CD14-positive monocyte (primary cell): ENCODE measurements at regions not wholly inside any gene's neighbourhood (a gene's known extent, or its start where the extent isn't known, plus 50 kb on each side); places are given as distances from the start of the nearest gene placed in this dataset.

Source experiments
- DNase-seq, 3 donors: peaks; one replicate each; pipeline ENCODE4 v3.0.0-alpha.2; 2011 to 2022
- H2AFZ ChIP-seq: 2 replicates; pipeline ENCODE4 v1.6.0; 2012; ENCODE audit warnings: mild to moderate bottlenecking, low read depth, low read length, inconsistent platforms; ENCODE audit not compliant: insufficient read depth, poor library complexity, severe bottlenecking
- H3K27ac ChIP-seq, 2 donors: 1 replicate in 1 of 2; 2 replicates in 1 of 2; pipeline ENCODE4 v1.5.1; 2012 to 2013; ENCODE audit warnings: low read length in 2 of 2, control low read depth in 1 of 2, inconsistent platforms in 1 of 2, low read depth in 1 of 2, mild to moderate bottlenecking in 1 of 2
- H3K27me3 ChIP-seq, 2 donors: one replicate each; pipeline versions ENCODE4 v1.6.0 to v1.6.1; 2011 to 2013; ENCODE audit warnings: low read length in 2 of 2; ENCODE audit not compliant: control insufficient read depth in 2 of 2, insufficient read depth in 2 of 2
- H3K36me3 ChIP-seq, 2 donors: replicated peaks in 1 of 2; 1 replicate in 1 of 2; 2 replicates in 1 of 2; pipeline versions ENCODE4 v1.5.1 to v1.6.1; 2012 to 2013; ENCODE audit warnings: low read length in 2 of 2, control low read depth in 1 of 2, inconsistent platforms in 1 of 2, mild to moderate bottlenecking in 1 of 2; ENCODE audit not compliant: insufficient read depth in 2 of 2, control insufficient read depth in 1 of 2
- H3K4me1 ChIP-seq, 2 donors: 1 replicate in 1 of 2; 2 replicates in 1 of 2; pipeline versions ENCODE4 v1.5.1 to v1.6.1; 2012 to 2013; ENCODE audit warnings: low read length in 2 of 2, control low read depth in 1 of 2, inconsistent platforms in 1 of 2, mild to moderate bottlenecking in 1 of 2, moderate library complexity in 1 of 2; ENCODE audit not compliant: insufficient read depth in 2 of 2, control insufficient read depth in 1 of 2
- H3K4me2 ChIP-seq: replicated peaks from 2 replicates; pipeline ENCODE3; 2012; ENCODE audit warnings: low read length, moderate library complexity, mild to moderate bottlenecking; ENCODE audit not compliant: poor library complexity, severe bottlenecking; ENCODE audit errors: extremely low read depth
- H3K4me3 ChIP-seq, 3 experiments: fragments of 200-600 bp in 1 of 3; sonication (generic) in 1 of 3; replicated peaks in 1 of 3; 1 replicate in 2 of 3; 2 replicates in 1 of 3; pipeline ENCODE4 v1.5.1; 2011 to 2013; ENCODE audit warnings: low read length in 3 of 3, mild to moderate bottlenecking in 3 of 3, control low read depth in 2 of 3, low read depth in 2 of 3, inconsistent platforms in 1 of 3, moderate library complexity in 1 of 3
- H3K79me2 ChIP-seq: 2 replicates; pipeline ENCODE4 v1.6.0; 2012; ENCODE audit warnings: mild to moderate bottlenecking, control low read depth, inconsistent platforms, low read length, moderate library complexity; ENCODE audit not compliant: insufficient read depth
- H3K9ac ChIP-seq: 2 replicates; pipeline ENCODE4 v1.6.0; 2017; ENCODE audit warnings: low read length, mild to moderate bottlenecking; ENCODE audit not compliant: insufficient read depth, poor library complexity, severe bottlenecking
- H3K9me3 ChIP-seq, 2 donors: replicated peaks in 1 of 2; 1 replicate in 1 of 2; 2 replicates in 1 of 2; pipeline versions ENCODE4 v1.5.1 to v1.6.1; 2012 to 2013; ENCODE audit warnings: low read length in 2 of 2, control low read depth in 1 of 2; ENCODE audit not compliant: control insufficient read depth in 1 of 2, insufficient read depth in 1 of 2
- H4K20me1 ChIP-seq: 2 replicates; pipeline ENCODE4 v1.6.0; 2012; ENCODE audit warnings: mild to moderate bottlenecking, low read length, control low read depth, moderate library complexity; ENCODE audit not compliant: insufficient read depth
- H3K27ac Mint-ChIP-seq, 7 donors: one replicate each; pipeline ENCODE4 v1.8.0; 2020; ENCODE audit warnings: mild to moderate bottlenecking in 7 of 7, mixed read lengths in 7 of 7, moderate library complexity in 6 of 7, inconsistent platforms in 2 of 7
- H3K27me3 Mint-ChIP-seq, 3 donors: one replicate each; pipeline ENCODE4 v1.8.0; 2021 to 2022; ENCODE audit warnings: low read depth in 3 of 3, mild to moderate bottlenecking in 3 of 3, mixed read lengths in 3 of 3, moderate library complexity in 3 of 3, inconsistent platforms in 1 of 3
- H3K36me3 Mint-ChIP-seq, 2 donors: one replicate each; pipeline ENCODE4 v1.8.0; 2020; ENCODE audit warnings: mixed read lengths in 2 of 2, inconsistent platforms in 1 of 2, mild to moderate bottlenecking in 1 of 2
- H3K4me1 Mint-ChIP-seq: one replicate; pipeline ENCODE4 v1.8.0; 2020; ENCODE audit warnings: mild to moderate bottlenecking, mixed read lengths
- H3K4me3 Mint-ChIP-seq, 2 donors: one replicate each; pipeline ENCODE4 v1.8.0; 2020; ENCODE audit warnings: mild to moderate bottlenecking in 2 of 2, mixed read lengths in 2 of 2, moderate library complexity in 1 of 2
- H3K9me3 Mint-ChIP-seq, 7 donors: one replicate each; pipeline ENCODE4 v1.8.0; 2020 to 2022; ENCODE audit warnings: mixed read lengths in 7 of 7, mild to moderate bottlenecking in 6 of 7, moderate library complexity in 6 of 7, inconsistent platforms in 2 of 7
- CTCF ChIP-seq: fragments of 200-600 bp; IDR thresholded peaks from one replicate; pipeline ENCODE4 v1.8.0; 2022; ENCODE audit warnings: antibody characterized with exemption, mild to moderate bottlenecking
- WGBS: methylation state at CpG from one replicate; pipeline ENCODE4 v1.1.5; 2013; ENCODE audit warnings: missing lambda C conversion rate; ENCODE audit not compliant: insufficient coverage; 5-methylcytosine and 5-hydroxymethylcytosine counted together
- intact Hi-C, 2 donors: fragments of 100-400 bp; cut with micrococcal nuclease; formaldehyde crosslinking; loops; one replicate each; pipeline versions ENCODE4 v1.15.0 to v1.15.1; 2023

- no peaks in the 10 kb centered on the region for H3K79me2 ChIP-seq
- Mint-ChIP-seq H3K4me3 (no peak overlapping the region), H3K36me3 (no peaks in the 10 kb centered on the region), H3K27ac (no peak overlapping the region), H3K27me3 (peaks cover 3 to 8% (median 6%) of the 10 kb centered on the region in 3 donors), H3K9me3 (peaks cover 0 to 7% (median 0%) of the 10 kb centered on the region in 7 donors), H3K4me1 (no peaks in the 10 kb centered on the region)
- no peak overlapping the region for H2AFZ ChIP-seq
- WGBS: no CpG with 5 or more reads among the region's 3 CpGs
- peaks cover 3 to 10% of the 10 kb centered on the region in 2 donors for H3K27me3 ChIP-seq
- no peak for DNase-seq
- no peaks in the 10 kb centered on the region for H3K36me3 ChIP-seq
- no peak overlapping the region for H3K4me2 ChIP-seq
- H3K27ac ChIP-seq: no peak overlapping the region
- no peaks in the 10 kb centered on the region for H4K20me1 ChIP-seq
- no peak overlapping the region for H3K4me3 ChIP-seq
- intact Hi-C loops: no loop called here
- H3K4me1 ChIP-seq: no peaks in the 10 kb centered on the region
- no peak overlapping the region for H3K9ac ChIP-seq
- TF ChIP-seq CTCF: no peak
- H3K9me3 ChIP-seq: no peaks in the 10 kb centered on the region
These were observed 569.3 kb downstream of the MIAT start for GRCh38 chr22:27226666-27227065.

GRCh38 chr22:27228771-27229170, 571.4 kb downstream of the MIAT start:
- WGBS: no CpG with 5 or more reads among the region's 2 CpGs
- no peak overlapping the region for H3K4me3 Mint-ChIP-seq
- no peaks in the 10 kb centered on the region for H3K36me3 Mint-ChIP-seq
- Histone ChIP-seq H3K36me3 (no peaks in the 10 kb centered on the region), H3K4me2 (no peak overlapping the region), H3K27me3 (peaks cover 3 to 13% of the 10 kb centered on the region in 2 donors), H3K4me1 (no peaks in the 10 kb centered on the region), H3K4me3 (no peak overlapping the region), H3K27ac (no peak overlapping the region), H4K20me1 (no peaks in the 10 kb centered on the region), H3K9me3 (no peaks in the 10 kb centered on the region), H3K9ac (no peak overlapping the region), H3K79me2 (no peaks in the 10 kb centered on the region), H2AFZ (no peak overlapping the region)
- TF ChIP-seq CTCF: no peak
- DNase-seq: no peak
- intact Hi-C loops: no loop called here
- H3K4me1 Mint-ChIP-seq: no peaks in the 10 kb centered on the region
- peaks cover 3 to 18% (median 8%) of the 10 kb centered on the region in 3 donors for H3K27me3 Mint-ChIP-seq
- H3K9me3 Mint-ChIP-seq: peaks cover 0 to 7% (median 0%) of the 10 kb centered on the region in 7 donors
- no peak overlapping the region for H3K27ac Mint-ChIP-seq
